ENCODE measurements at regions not wholly inside any gene's neighbourhood (a gene's known extent, or its start where the extent isn't known, plus 50 kb on each side); places are given as distances from the start of the nearest gene placed in this dataset.

GRCh38 chr1:112231331-112231730 is 164.7 kb upstream of the CTTNBP2NL start:
- H3K27me3 ChIP-seq (ENCODE audit: control insufficient read depth in 1 of 2, insufficient read depth in 2 of 2, low read length in 2 of 2), result no peaks in the 10 kb centered on the region
- no peaks in the 10 kb centered on the region for H3K4me1 ChIP-seq (ENCODE audit: insufficient read depth, low read length)
- no peak overlapping the region for H3K27ac ChIP-seq (ENCODE audit: low read depth, low read length)
- no peaks in the 10 kb centered on the region for H3K9me3 ChIP-seq (ENCODE audit: low read length)
- no peak overlapping the region for H3K4me3 ChIP-seq (ENCODE audit: low read depth in 1 of 2, low read length in 2 of 2)
- H3K36me3 ChIP-seq (ENCODE audit: insufficient read depth, low read length), result no peaks in the 10 kb centered on the region
- H3K9ac ChIP-seq (ENCODE audit: low read length), result no peak overlapping the region

DNA sequence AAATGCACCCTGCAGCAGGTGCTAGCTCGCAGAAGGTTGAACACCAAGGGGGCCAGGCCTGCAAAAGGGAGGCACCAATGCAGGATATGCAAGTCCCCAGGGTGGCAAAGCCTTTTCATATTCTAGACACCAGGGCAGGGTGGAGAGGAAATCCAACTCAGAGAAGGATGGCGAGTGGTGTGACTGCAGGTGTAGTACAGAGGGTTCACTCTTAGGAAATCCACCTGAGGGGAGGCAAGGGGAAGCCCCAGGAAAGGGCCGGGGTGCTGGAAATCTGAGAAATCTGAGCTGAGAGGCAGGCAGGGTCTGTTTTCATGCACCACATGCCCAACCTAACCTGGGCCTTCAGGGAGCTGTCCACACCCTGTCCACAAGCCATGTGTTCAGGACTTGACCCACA is 163.2 kb upstream of the CTTNBP2NL start:
- Histone ChIP-seq H3K27ac (ENCODE audit: low read depth, low read length) (no peak overlapping the region), H3K27me3 (ENCODE audit: control insufficient read depth in 1 of 2, insufficient read depth in 2 of 2, low read length in 2 of 2) (no peaks in the 10 kb centered on the region)

DNA sequence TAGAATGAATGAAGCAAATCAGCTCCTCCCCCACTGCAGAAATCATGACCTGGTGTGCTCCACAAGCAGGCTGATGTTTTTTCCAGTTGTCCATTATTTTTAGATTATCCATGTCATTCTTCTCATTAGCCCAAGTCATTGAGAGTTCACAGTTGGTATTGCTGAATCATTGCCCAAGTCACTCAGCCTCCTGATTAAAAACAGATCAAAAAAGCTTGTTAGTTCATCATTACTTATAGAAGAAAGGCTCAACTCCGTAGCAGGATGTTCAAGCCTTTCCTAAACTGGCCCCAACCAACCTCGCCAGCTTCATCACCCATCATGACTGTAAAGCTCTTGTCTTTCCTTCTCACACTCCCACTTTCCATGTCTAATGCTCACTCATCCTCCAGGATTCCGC is 161.3 kb upstream of the CTTNBP2NL start:
- H3K9me3 ChIP-seq (ENCODE audit: low read length), result no peaks in the 10 kb centered on the region
- H3K4me1 ChIP-seq (ENCODE audit: insufficient read depth, low read length), result no peaks in the 10 kb centered on the region

More for the DNA sequence above, 163.2 kb upstream of the CTTNBP2NL start:
- Histone ChIP-seq H3K9me3 (ENCODE audit: low read length) (no peaks in the 10 kb centered on the region), H3K4me1 (ENCODE audit: insufficient read depth, low read length) (no peaks in the 10 kb centered on the region), H3K36me3 (ENCODE audit: insufficient read depth, low read length) (no peaks in the 10 kb centered on the region), H3K9ac (ENCODE audit: low read length) (no peak overlapping the region), H3K4me3 (ENCODE audit: low read depth in 1 of 2, low read length in 2 of 2) (no peak overlapping the region)

GRCh38 chr1:112237983-112238545 is 157.9 kb upstream of the CTTNBP2NL start:
- H3K9me3 ChIP-seq (ENCODE audit: low read length), result no peaks in the 10 kb centered on the region
- H3K27ac ChIP-seq (ENCODE audit: low read depth, low read length), result no peak overlapping the region

More for the DNA sequence above, 161.3 kb upstream of the CTTNBP2NL start:
- Histone ChIP-seq H3K36me3 (ENCODE audit: insufficient read depth, low read length) (no peaks in the 10 kb centered on the region), H3K9ac (ENCODE audit: low read length) (no peak overlapping the region), H3K27ac (ENCODE audit: low read depth, low read length) (no peak overlapping the region), H3K27me3 (ENCODE audit: control insufficient read depth in 1 of 2, insufficient read depth in 2 of 2, low read length in 2 of 2) (no peaks in the 10 kb centered on the region), H3K4me3 (ENCODE audit: low read depth in 1 of 2, low read length in 2 of 2) (no peak overlapping the region)

GRCh38 chr1:112239683-112240330 is 156.2 kb upstream of the CTTNBP2NL start:
- Histone ChIP-seq H3K9me3 (ENCODE audit: low read length) (no peaks in the 10 kb centered on the region), H3K4me1 (ENCODE audit: insufficient read depth, low read length) (no peaks in the 10 kb centered on the region), H3K4me3 (ENCODE audit: low read depth in 1 of 2, low read length in 2 of 2) (no peak overlapping the region), H3K27me3 (ENCODE audit: control insufficient read depth in 1 of 2, insufficient read depth in 2 of 2, low read length in 2 of 2) (no peaks in the 10 kb centered on the region), H3K36me3 (ENCODE audit: insufficient read depth, low read length) (no peaks in the 10 kb centered on the region), H3K27ac (ENCODE audit: low read depth, low read length) (no peak overlapping the region), H3K9ac (ENCODE audit: low read length) (no peak overlapping the region)

More at GRCh38 chr1:112237983-112238545, 157.9 kb upstream of the CTTNBP2NL start:
- Histone ChIP-seq H3K9ac (ENCODE audit: low read length) (no peak overlapping the region), H3K4me3 (ENCODE audit: low read depth in 1 of 2, low read length in 2 of 2) (no peak overlapping the region), H3K27me3 (ENCODE audit: control insufficient read depth in 1 of 2, insufficient read depth in 2 of 2, low read length in 2 of 2) (no peaks in the 10 kb centered on the region), H3K36me3 (ENCODE audit: insufficient read depth, low read length) (no peaks in the 10 kb centered on the region), H3K4me1 (ENCODE audit: insufficient read depth, low read length) (no peaks in the 10 kb centered on the region)

GRCh38 chr1:112242470-112242869 is 153.5 kb upstream of the CTTNBP2NL start:
- no peaks in the 10 kb centered on the region for H3K27me3 ChIP-seq (ENCODE audit: control insufficient read depth in 1 of 2, insufficient read depth in 2 of 2, low read length in 2 of 2)
- H3K27ac ChIP-seq (ENCODE audit: low read depth, low read length), result no peak overlapping the region
- H3K36me3 ChIP-seq (ENCODE audit: insufficient read depth, low read length), result no peaks in the 10 kb centered on the region
- H3K4me1 ChIP-seq (ENCODE audit: insufficient read depth, low read length), result no peaks in the 10 kb centered on the region
- no peak overlapping the region for H3K9ac ChIP-seq (ENCODE audit: low read length)
- no peaks in the 10 kb centered on the region for H3K9me3 ChIP-seq (ENCODE audit: low read length)
- no peak overlapping the region for H3K4me3 ChIP-seq (ENCODE audit: low read depth in 1 of 2, low read length in 2 of 2)

- Histone ChIP-seq H3K4me3 (ENCODE audit: low read depth in 1 of 2, low read length in 2 of 2) (no peak overlapping the region), H3K36me3 (ENCODE audit: insufficient read depth, low read length) (no peaks in the 10 kb centered on the region), H3K9ac (ENCODE audit: low read length) (no peak overlapping the region), H3K9me3 (ENCODE audit: low read length) (no peaks in the 10 kb centered on the region), H3K27ac (ENCODE audit: low read depth, low read length) (no peak overlapping the region), H3K27me3 (ENCODE audit: control insufficient read depth in 1 of 2, insufficient read depth in 2 of 2, low read length in 2 of 2) (no peaks in the 10 kb centered on the region), H3K4me1 (ENCODE audit: insufficient read depth, low read length) (peaks cover 8% of the 10 kb centered on the region)
These were observed 151.9 kb upstream of the CTTNBP2NL start for GRCh38 chr1:112244131-112244530.

DNA sequence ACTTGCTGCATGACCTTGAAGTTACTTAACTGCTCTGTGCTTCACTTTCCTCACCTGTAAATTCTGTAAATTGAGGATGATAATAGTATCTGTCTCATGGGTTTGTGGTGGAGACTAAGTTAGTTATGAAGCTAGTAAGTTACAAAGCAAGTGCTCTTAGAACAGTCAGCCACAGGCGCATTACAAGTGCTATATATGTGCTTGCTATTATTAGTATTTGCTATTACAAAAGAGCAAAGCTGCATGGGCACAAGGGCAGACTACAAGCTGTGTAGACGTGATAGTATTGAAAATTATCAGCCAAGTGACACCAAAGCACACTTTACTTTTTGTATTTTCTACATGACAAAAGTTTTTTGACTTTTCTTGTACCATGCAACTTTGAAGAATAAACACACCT is 150.9 kb upstream of the CTTNBP2NL start:
- Histone ChIP-seq H3K4me1 (ENCODE audit: insufficient read depth, low read length) (peaks cover 8% of the 10 kb centered on the region), H3K27ac (ENCODE audit: low read depth, low read length) (no peak overlapping the region), H3K4me3 (ENCODE audit: low read depth in 1 of 2, low read length in 2 of 2) (no peak overlapping the region)

GRCh38 chr1:112247036-112247597 is 148.9 kb upstream of the CTTNBP2NL start:
- Histone ChIP-seq H3K36me3 (ENCODE audit: insufficient read depth, low read length) (no peaks in the 10 kb centered on the region), H3K4me1 (ENCODE audit: insufficient read depth, low read length) (peaks cover 8% of the 10 kb centered on the region), H3K4me3 (ENCODE audit: low read depth in 1 of 2, low read length in 2 of 2) (no peak overlapping the region), H3K27ac (ENCODE audit: low read depth, low read length) (no peak overlapping the region), H3K27me3 (ENCODE audit: control insufficient read depth in 1 of 2, insufficient read depth in 2 of 2, low read length in 2 of 2) (no peaks in the 10 kb centered on the region), H3K9ac (ENCODE audit: low read length) (no peak overlapping the region), H3K9me3 (ENCODE audit: low read length) (no peaks in the 10 kb centered on the region)

More for the DNA sequence above, 150.9 kb upstream of the CTTNBP2NL start:
- H3K36me3 ChIP-seq (ENCODE audit: insufficient read depth, low read length), result no peaks in the 10 kb centered on the region
- no peaks in the 10 kb centered on the region for H3K27me3 ChIP-seq (ENCODE audit: control insufficient read depth in 1 of 2, insufficient read depth in 2 of 2, low read length in 2 of 2)
- H3K9ac ChIP-seq (ENCODE audit: low read length), result no peak overlapping the region
- no peaks in the 10 kb centered on the region for H3K9me3 ChIP-seq (ENCODE audit: low read length)

- Histone ChIP-seq H3K4me1 (ENCODE audit: insufficient read depth, low read length) (peaks cover 8% of the 10 kb centered on the region), H3K27ac (ENCODE audit: low read depth, low read length) (no peak overlapping the region), H3K9ac (ENCODE audit: low read length) (no peak overlapping the region), H3K27me3 (ENCODE audit: control insufficient read depth in 1 of 2, insufficient read depth in 2 of 2, low read length in 2 of 2) (no peaks in the 10 kb centered on the region), H3K36me3 (ENCODE audit: insufficient read depth, low read length) (no peaks in the 10 kb centered on the region), H3K4me3 (ENCODE audit: low read depth in 1 of 2, low read length in 2 of 2) (no peak overlapping the region), H3K9me3 (ENCODE audit: low read length) (no peaks in the 10 kb centered on the region)
These were observed 148.1 kb upstream of the CTTNBP2NL start for GRCh38 chr1:112247961-112248360.

DNA sequence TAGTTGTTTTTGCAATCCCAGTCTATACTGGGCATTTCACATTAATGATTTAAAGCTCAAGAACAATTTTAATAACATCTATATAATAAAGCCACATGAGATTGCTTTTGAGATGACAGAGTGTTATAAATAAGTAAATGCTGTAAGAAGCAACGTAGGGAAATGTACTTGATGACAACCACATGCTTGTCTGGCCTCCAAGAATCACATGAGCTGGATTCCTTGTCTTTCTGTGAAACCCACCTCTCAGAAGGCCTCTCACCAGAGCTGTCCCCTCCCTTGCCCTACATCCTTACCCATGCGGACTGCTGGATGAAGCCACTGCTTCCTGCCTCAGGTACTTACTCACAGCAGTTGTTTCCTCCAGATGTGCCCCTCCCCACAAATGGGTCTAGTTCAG is 145.1 kb upstream of the CTTNBP2NL start:
- Histone ChIP-seq H3K36me3 (ENCODE audit: insufficient read depth, low read length) (no peaks in the 10 kb centered on the region), H3K4me1 (ENCODE audit: insufficient read depth, low read length) (peaks cover 8% of the 10 kb centered on the region), H3K9me3 (ENCODE audit: low read length) (no peaks in the 10 kb centered on the region), H3K4me3 (ENCODE audit: low read depth in 1 of 2, low read length in 2 of 2) (no peak overlapping the region), H3K27me3 (ENCODE audit: control insufficient read depth in 1 of 2, insufficient read depth in 2 of 2, low read length in 2 of 2) (no peaks in the 10 kb centered on the region), H3K9ac (ENCODE audit: low read length) (no peak overlapping the region), H3K27ac (ENCODE audit: low read depth, low read length) (no peak overlapping the region)

Measured in muscle layer of colon (tissue), 2 donors.